Lung (tissue), 11 donors: ENCODE measurements at regions not wholly inside any gene's neighbourhood (a gene's known extent, or its start where the extent isn't known, plus 50 kb on each side); places are given as distances from the start of the nearest gene placed in this dataset.
"Not testable (repeated sequence)": the region's sequence is repeated elsewhere in the genome, so short reads cannot be mapped to it uniquely, and the experiment has no call there.

ENCODE experiments used
- ATAC-seq: fragments of 200-7000 bp; cut with Tn5 transposase; one replicate; pipeline ENCODE4 v1.9.1; 2020; ENCODE audit warnings: moderate number of reproducible peaks; ENCODE audit not compliant: insufficient read depth, low FRiP score
- DNase-seq, 3 donors: peaks; one replicate each; pipeline ENCODE4 v3.0.0-alpha.2; 2013 to 2017
- H3K27ac ChIP-seq, 2 donors: one replicate each; pipeline ENCODE4 v1.5.1; 2013; ENCODE audit warnings: mild to moderate bottlenecking in 2 of 2, moderate library complexity in 2 of 2, control low read depth in 1 of 2, inconsistent platforms in 1 of 2, low read depth in 1 of 2, low read length in 1 of 2
- H3K27me3 ChIP-seq, 3 donors: one replicate each; pipeline ENCODE4 v1.5.1; 2013; ENCODE audit warnings: low read length in 2 of 3; ENCODE audit not compliant: control insufficient read depth in 3 of 3, insufficient read depth in 3 of 3
- H3K36me3 ChIP-seq, 4 donors: one replicate each; pipeline ENCODE4 v1.5.1; 2013; ENCODE audit warnings: low read length in 4 of 4, mild to moderate bottlenecking in 1 of 4, moderate library complexity in 1 of 4; ENCODE audit not compliant: control insufficient read depth in 4 of 4, insufficient read depth in 4 of 4
- H3K4me1 ChIP-seq, 5 donors: one replicate each; pipeline ENCODE4 v1.5.1; 2013; ENCODE audit warnings: low read length in 5 of 5, mild to moderate bottlenecking in 2 of 5, moderate library complexity in 1 of 5; ENCODE audit not compliant: control insufficient read depth in 5 of 5, insufficient read depth in 5 of 5
- H3K4me3 ChIP-seq: one replicate; pipeline ENCODE4 v1.5.1; 2013; ENCODE audit warnings: mild to moderate bottlenecking, control low read depth, moderate library complexity
- H3K9ac ChIP-seq, 2 donors: one replicate each; pipeline ENCODE4 v1.5.1; 2013; ENCODE audit warnings: low read length in 2 of 2, control low read depth in 1 of 2; ENCODE audit not compliant: insufficient read depth in 1 of 2
- H3K9me3 ChIP-seq, 4 donors: one replicate each; pipeline ENCODE4 v1.5.1; 2013; ENCODE audit warnings: low read length in 3 of 4, mild to moderate bottlenecking in 1 of 4, moderate library complexity in 1 of 4; ENCODE audit not compliant: control insufficient read depth in 4 of 4, insufficient read depth in 3 of 4
- CTCF ChIP-seq: IDR thresholded peaks from 2 replicates; pipeline ENCODE4 v1.5.1; 2012; ENCODE audit warnings: mild to moderate bottlenecking; ENCODE audit errors: control extremely low read depth, extremely low read depth
- WGBS, 2 donors: extraction: QIAGEN DNeasy Blood & Tissue Kit; methylation state at CpG; one replicate each; pipeline ENCODE4 v1.1.7; 2013; 5-methylcytosine and 5-hydroxymethylcytosine counted together
- donor health status: control.
- donor health status: control.
- donor health status: Bipolar disorder and iron deficiency.
- donor health status: healthy.
- donor health status: DM: yes; HTN: yes; CAD: no.

GRCh38 chr14:101669629-101670028, 91.9 kb upstream of the PPP2R5C start:
- Histone ChIP-seq H3K9me3 (peaks cover 0 to 7% (median 4%) of the 10 kb centered on the region in 4 donors), H3K4me3 (no peak overlapping the region), H3K36me3 (no peaks in the 10 kb centered on the region), H3K9ac (no peak overlapping the region), H3K27ac (no peak overlapping the region), H3K4me1 (no peaks in the 10 kb centered on the region), H3K27me3 (peaks cover 0 to 2% (median 0%) of the 10 kb centered on the region in 3 donors)
- no peak for TF ChIP-seq CTCF
- DNase-seq (no peak), ATAC-seq (no peak)

- Histone ChIP-seq H3K36me3 (no peaks in the 10 kb centered on the region), H3K9ac (no peak overlapping the region), H3K4me3 (no peak overlapping the region), H3K4me1 (no peaks in the 10 kb centered on the region), H3K27me3 (no peaks in the 10 kb centered on the region), H3K27ac (no peak overlapping the region), H3K9me3 (peaks cover 0 to 7% (median 3%) of the 10 kb centered on the region in 4 donors)
- WGBS, 2 donors, result 73 to 76% methylated on average over 5 of the region's 5 CpGs
- DNase-seq (no peak), ATAC-seq (no peak)
- no peak for TF ChIP-seq CTCF
Measured at GRCh38 chr14:101673873-101674272, 87.6 kb upstream of the PPP2R5C start.

GRCh38 chr14:101675835-101676234, 85.7 kb upstream of the PPP2R5C start:
- not testable (repeated sequence) for H3K27ac ChIP-seq, H3K36me3 ChIP-seq, DNase-seq, ATAC-seq, H3K4me1 ChIP-seq, H3K27me3 ChIP-seq, H3K9ac ChIP-seq, H3K9me3 ChIP-seq, H3K4me3 ChIP-seq
- 95 to 100% methylated on average over 1 of the region's 2 CpGs for WGBS, 2 donors

GRCh38 chr14:101677912-101678327, 83.6 kb upstream of the PPP2R5C start:
- not testable (repeated sequence) for H3K9me3 ChIP-seq, H3K4me3 ChIP-seq, H3K27me3 ChIP-seq, DNase-seq, H3K4me1 ChIP-seq, H3K36me3 ChIP-seq, H3K9ac ChIP-seq, H3K27ac ChIP-seq, ATAC-seq
- 80 to 82% methylated on average over 11 of the region's 11 CpGs for WGBS, 2 donors

GRCh38 chr14:101681795-101682194, 79.7 kb upstream of the PPP2R5C start:
- Histone ChIP-seq H3K9ac (no peak overlapping the region), H3K9me3 (peaks cover 0 to 2% (median 0%) of the 10 kb centered on the region in 4 donors), H3K4me1 (no peaks in the 10 kb centered on the region), H3K36me3 (no peaks in the 10 kb centered on the region), H3K4me3 (no peak overlapping the region), H3K27ac (no peak overlapping the region), H3K27me3 (peaks cover 0 to 5% (median 4%) of the 10 kb centered on the region in 3 donors)
- 94% methylated on average over 2 of the region's 2 CpGs for WGBS, 2 donors
- no peak for DNase-seq
- TF ChIP-seq CTCF, result no peak
- no peak for ATAC-seq
